GM12891 (cell line): ENCODE measurements at regions not wholly inside any gene's neighbourhood (a gene's known extent, or its start where the extent isn't known, plus 50 kb on each side); places are given as distances from the start of the nearest gene placed in this dataset.

Source experiments
- POLR2A ChIP-seq: IDR thresholded peaks from 2 replicates; pipeline ENCODE4 v1.6.1; 2011; ENCODE audit warnings: low read depth, low read length, control low read depth
- POLR2AphosphoS5 ChIP-seq: IDR thresholded peaks from 2 replicates; pipeline ENCODE4 v1.6.1; 2011; ENCODE audit warnings: low read depth, low read length, control low read depth
- POU2F2 ChIP-seq: IDR thresholded peaks from 2 replicates; pipeline ENCODE4 v1.6.1; 2011; ENCODE audit warnings: low read depth, mild to moderate bottlenecking, control low read depth, low read length, moderate library complexity
- SPI1 ChIP-seq: IDR thresholded peaks from 2 replicates; pipeline ENCODE4 v1.6.1; 2011; ENCODE audit warnings: low read depth, low read length, control low read depth
- TAF1 ChIP-seq: IDR thresholded peaks from 2 replicates; pipeline ENCODE4 v1.6.1; 2011; ENCODE audit warnings: low read depth, low read length, control low read depth

DNA sequence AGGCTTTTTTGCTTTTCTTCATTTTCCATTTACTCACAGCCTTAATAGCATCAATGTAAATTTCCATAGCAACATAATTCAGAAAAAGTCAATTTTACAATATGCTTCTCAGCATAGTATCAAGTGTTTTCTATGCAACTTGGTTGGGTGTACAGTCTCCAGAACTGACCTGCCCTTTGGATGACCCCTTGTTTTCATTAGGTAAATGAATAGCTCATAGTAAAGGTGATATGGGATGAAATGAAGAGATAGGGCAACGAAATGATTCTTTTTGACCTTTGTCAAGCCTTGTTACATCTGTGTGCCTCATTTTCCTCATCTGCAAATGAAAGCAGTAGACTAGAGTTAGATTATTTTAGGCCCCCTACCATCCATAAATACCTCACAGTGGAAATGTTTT is 1081.0 kb downstream of the TMTC2 start:
- TF ChIP-seq POLR2A, result no peak
- no peak for TF ChIP-seq POLR2AphosphoS5
- no peak for TF ChIP-seq SPI1
- TF ChIP-seq TAF1, result no peak
- TF ChIP-seq POU2F2, result no peak
